Upper lobe of left lung (tissue), 6 donors: ENCODE measurements at regions not wholly inside any gene's neighbourhood (a gene's known extent, or its start where the extent isn't known, plus 50 kb on each side); places are given as distances from the start of the nearest gene placed in this dataset.

Experiments
- ATAC-seq, 2 donors: fragments of 200-7000 bp; cut with Tn5 transposase; one replicate each; pipeline ENCODE4 v1.9.1; 2022; ENCODE audit warnings: mild to moderate bottlenecking in 2 of 2, moderate library complexity in 2 of 2; ENCODE audit not compliant: low FRiP score in 2 of 2
- DNase-seq, 2 donors: peaks; one replicate each; pipeline ENCODE4 v3.0.0-alpha.2; 2019 to 2020
- H3K27ac ChIP-seq, 4 donors: fragments of 200-600 bp; sonication (generic); one replicate each; pipeline ENCODE4 v1.5.1; 2016 to 2019
- H3K27me3 ChIP-seq, 4 donors: fragments of 200-600 bp; sonication (generic); one replicate each; pipeline ENCODE4 v1.5.1; 2017 to 2019
- H3K36me3 ChIP-seq, 4 donors: fragments of 200-600 bp; sonication (generic); one replicate each; pipeline ENCODE4 v1.5.1; 2016 to 2019
- H3K4me1 ChIP-seq, 4 donors: fragments of 200-600 bp; sonication (generic); one replicate each; pipeline ENCODE4 v1.5.1; 2018 to 2019
- H3K4me3 ChIP-seq, 4 donors: fragments of 200-600 bp; sonication (generic); one replicate each; pipeline ENCODE4 v1.5.1; 2017 to 2019; ENCODE audit warnings: mild to moderate bottlenecking in 2 of 4, moderate library complexity in 1 of 4
- H3K9me3 ChIP-seq, 4 donors: fragments of 200-600 bp; sonication (generic); one replicate each; pipeline ENCODE4 v1.5.1; 2018 to 2019
- CTCF ChIP-seq, 6 experiments: fragments of 450-650 bp in 4 of 6; fragments of 200-600 bp in 2 of 6; sonication (generic) in 2 of 6; IDR thresholded peaks; one replicate each; pipeline ENCODE4 v1.5.1; 2016 to 2019; ENCODE audit warnings: antibody characterized with exemption in 6 of 6
- EP300 ChIP-seq, 4 donors: sonication (generic); formaldehyde crosslinking; IDR thresholded peaks; one replicate each; pipeline ENCODE4 v1.5.1; 2017; ENCODE audit warnings: antibody characterized with exemption in 4 of 4, control low read depth in 2 of 4
- POLR2A ChIP-seq, 4 donors: fragments of 450-650 bp; IDR thresholded peaks; one replicate each; pipeline ENCODE4 v1.5.1; 2016 to 2017; ENCODE audit warnings: antibody characterized with exemption in 4 of 4, mild to moderate bottlenecking in 2 of 4
- POLR2AphosphoS5 ChIP-seq, 2 donors: sonication (generic); formaldehyde crosslinking; IDR thresholded peaks; one replicate each; pipeline ENCODE4 v1.5.1; 2017; ENCODE audit warnings: antibody characterized with exemption in 2 of 2
- WGBS, 2 donors: methylation state at CpG; one replicate each; pipeline ENCODE4 v1.1.5; 2017 to 2018; 5-methylcytosine and 5-hydroxymethylcytosine counted together
- donor health status: DM: no; HTN: no; CAD: no; lungs with moderate emphysema.
- donor health status: DM: no; HTN: yes; CAD: no; lungs with severe emphysema.

- H3K9me3 ChIP-seq: no peaks in the 10 kb centered on the region
- no peaks in the 10 kb centered on the region for H3K4me1 ChIP-seq
- 51 to 73% methylated on average over 3 of the region's 3 CpGs for WGBS, 2 donors
- no peak for TF ChIP-seq POLR2A (IDR thresholded peaks at IDR 0.05)
- no peak for TF ChIP-seq POLR2AphosphoS5 (IDR thresholded peaks at IDR 0.05)
- no peak for TF ChIP-seq EP300 (IDR thresholded peaks at IDR 0.05)
- no peak for TF ChIP-seq CTCF (IDR thresholded peaks at IDR 0.05)
- no peak overlapping the region for H3K4me3 ChIP-seq
- H3K27me3 ChIP-seq: no peaks in the 10 kb centered on the region
- no peak overlapping the region for H3K27ac ChIP-seq
- DNase-seq (no peak), ATAC-seq (no peak)
- no peaks in the 10 kb centered on the region for H3K36me3 ChIP-seq
These were observed 170.2 kb downstream of the THBS2 start for GRCh38 chr6:169083508-169083874.

GRCh38 chr6:169082817-169083507, 170.7 kb downstream of the THBS2 start:
- TF ChIP-seq POLR2AphosphoS5 (IDR thresholded peaks at IDR 0.05): no peak
- TF ChIP-seq EP300 (IDR thresholded peaks at IDR 0.05): no peak
- TF ChIP-seq CTCF (IDR thresholded peaks at IDR 0.05): no peak
- TF ChIP-seq POLR2A (IDR thresholded peaks at IDR 0.05): no peak
- WGBS, 2 donors: 83 to 88% methylated on average over 4 to 6 of the region's 7 CpGs
- ATAC-seq: peak; percentile 37 to 47
- Histone ChIP-seq H3K4me1 (no peaks in the 10 kb centered on the region), H3K27ac (no peak overlapping the region), H3K27me3 (no peaks in the 10 kb centered on the region), H3K4me3 (no peak overlapping the region), H3K36me3 (no peaks in the 10 kb centered on the region), H3K9me3 (no peaks in the 10 kb centered on the region)
- DNase-seq: no peak

- H3K4me1 ChIP-seq: no peaks in the 10 kb centered on the region
- no peaks in the 10 kb centered on the region for H3K27me3 ChIP-seq
- DNase-seq: no peak
- ATAC-seq: no peak
- no peak overlapping the region for H3K27ac ChIP-seq
- no peak for TF ChIP-seq CTCF (IDR thresholded peaks at IDR 0.05)
- TF ChIP-seq POLR2A (IDR thresholded peaks at IDR 0.05): no peak
- no peak for TF ChIP-seq EP300 (IDR thresholded peaks at IDR 0.05)
- no peak for TF ChIP-seq POLR2AphosphoS5 (IDR thresholded peaks at IDR 0.05)
- no peaks in the 10 kb centered on the region for H3K36me3 ChIP-seq
- no peaks in the 10 kb centered on the region for H3K9me3 ChIP-seq
- 85 to 87% methylated on average over 5 of the region's 5 CpGs for WGBS, 2 donors
- no peak overlapping the region for H3K4me3 ChIP-seq
These were observed 171.6 kb downstream of the THBS2 start for GRCh38 chr6:169082093-169082492.

GRCh38 chr6:169081248-169081647, 172.4 kb downstream of the THBS2 start:
- Histone ChIP-seq H3K27ac (no peak overlapping the region), H3K4me1 (no peaks in the 10 kb centered on the region), H3K27me3 (no peaks in the 10 kb centered on the region), H3K9me3 (no peaks in the 10 kb centered on the region), H3K4me3 (no peak overlapping the region), H3K36me3 (no peaks in the 10 kb centered on the region)
- DNase-seq (no peak), ATAC-seq (no peak)
- TF ChIP-seq POLR2A (IDR thresholded peaks at IDR 0.05) (no peak), POLR2AphosphoS5 (IDR thresholded peaks at IDR 0.05) (no peak), CTCF (IDR thresholded peaks at IDR 0.05) (no peak), EP300 (IDR thresholded peaks at IDR 0.05) (no peak)
- WGBS, 2 donors: 74 to 85% methylated on average over 3 of the region's 3 CpGs

- Histone ChIP-seq H3K4me3 (no peak overlapping the region), H3K36me3 (no peaks in the 10 kb centered on the region), H3K27ac (no peak overlapping the region), H3K4me1 (no peaks in the 10 kb centered on the region), H3K27me3 (no peaks in the 10 kb centered on the region), H3K9me3 (no peaks in the 10 kb centered on the region)
- ATAC-seq (no peak), DNase-seq (no peak)
- no peak for TF ChIP-seq POLR2A (IDR thresholded peaks at IDR 0.05)
- TF ChIP-seq CTCF (IDR thresholded peaks at IDR 0.05): no peak
- TF ChIP-seq POLR2AphosphoS5 (IDR thresholded peaks at IDR 0.05): no peak
- TF ChIP-seq EP300 (IDR thresholded peaks at IDR 0.05): no peak
- 80 to 85% methylated on average over 3 of the region's 3 CpGs for WGBS, 2 donors
These were observed 174.0 kb downstream of the THBS2 start for GRCh38 chr6:169079650-169080049.
